ENCODE measurements at regions not wholly inside any gene's neighbourhood (a gene's known extent, or its start where the extent isn't known, plus 50 kb on each side); places are given as distances from the start of the nearest gene placed in this dataset.

- TF ChIP-seq RARB (CRISPR knock-in tag; IDR thresholded peaks at IDR 0.05) (no peak), ZNF8 (CRISPR knock-in tag; IDR thresholded peaks at IDR 0.05) (no peak), ZFP30 (CRISPR knock-in tag; IDR thresholded peaks at IDR 0.05) (no peak), PATZ1 (CRISPR knock-in tag; IDR thresholded peaks at IDR 0.05; ENCODE audit: borderline replicate concordance) (no peak), GLIS3 (CRISPR knock-in tag; IDR thresholded peaks at IDR 0.05) (no peak), ZNF565 (CRISPR knock-in tag; conservative IDR thresholded peaks at IDR 0.05; ENCODE audit: low read depth) (no peak), CSRNP3 (CRISPR knock-in tag; IDR thresholded peaks at IDR 0.05) (no peak), ARNTL (CRISPR knock-in tag; IDR thresholded peaks at IDR 0.05; ENCODE audit: borderline replicate concordance, low read depth) (no peak)
- TF ChIP-seq, protein P1, sequence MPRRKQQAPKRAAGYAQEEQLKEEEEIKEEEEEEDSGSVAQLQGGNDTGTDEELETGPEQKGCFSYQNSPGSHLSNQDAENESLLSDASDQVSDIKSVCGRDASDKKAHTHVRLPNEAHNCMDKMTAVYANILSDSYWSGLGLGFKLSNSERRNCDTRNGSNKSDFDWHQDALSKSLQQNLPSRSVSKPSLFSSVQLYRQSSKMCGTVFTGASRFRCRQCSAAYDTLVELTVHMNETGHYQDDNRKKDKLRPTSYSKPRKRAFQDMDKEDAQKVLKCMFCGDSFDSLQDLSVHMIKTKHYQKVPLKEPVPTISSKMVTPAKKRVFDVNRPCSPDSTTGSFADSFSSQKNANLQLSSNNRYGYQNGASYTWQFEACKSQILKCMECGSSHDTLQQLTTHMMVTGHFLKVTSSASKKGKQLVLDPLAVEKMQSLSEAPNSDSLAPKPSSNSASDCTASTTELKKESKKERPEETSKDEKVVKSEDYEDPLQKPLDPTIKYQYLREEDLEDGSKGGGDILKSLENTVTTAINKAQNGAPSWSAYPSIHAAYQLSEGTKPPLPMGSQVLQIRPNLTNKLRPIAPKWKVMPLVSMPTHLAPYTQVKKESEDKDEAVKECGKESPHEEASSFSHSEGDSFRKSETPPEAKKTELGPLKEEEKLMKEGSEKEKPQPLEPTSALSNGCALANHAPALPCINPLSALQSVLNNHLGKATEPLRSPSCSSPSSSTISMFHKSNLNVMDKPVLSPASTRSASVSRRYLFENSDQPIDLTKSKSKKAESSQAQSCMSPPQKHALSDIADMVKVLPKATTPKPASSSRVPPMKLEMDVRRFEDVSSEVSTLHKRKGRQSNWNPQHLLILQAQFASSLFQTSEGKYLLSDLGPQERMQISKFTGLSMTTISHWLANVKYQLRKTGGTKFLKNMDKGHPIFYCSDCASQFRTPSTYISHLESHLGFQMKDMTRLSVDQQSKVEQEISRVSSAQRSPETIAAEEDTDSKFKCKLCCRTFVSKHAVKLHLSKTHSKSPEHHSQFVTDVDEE (CRISPR knock-in tag; IDR thresholded peaks at IDR 0.05): no peak
Observed at GRCh38 chr3:103170651-103171050, 735.8 kb downstream of the ZPLD1 start.
